Neural progenitor cell (in vitro differentiated cells): ENCODE measurements at regions not wholly inside any gene's neighbourhood (a gene's known extent, or its start where the extent isn't known, plus 50 kb on each side); places are given as distances from the start of the nearest gene placed in this dataset.

Experiments used
- EZH2phosphoT487 ChIP-seq: fragments of 200-600 bp; sonication (generic); IDR thresholded peaks from 2 replicates; pipeline ENCODE4 v1.6.1; 2017; ENCODE audit warnings: antibody characterized with exemption
- TF ChIP-seq, protein P1 (sequence below): fragments of 200-600 bp; sonication (generic); IDR thresholded peaks from 2 replicates; pipeline ENCODE4 v1.5.1; 2017; ENCODE audit warnings: antibody characterized with exemption, mild to moderate bottlenecking

DNA sequence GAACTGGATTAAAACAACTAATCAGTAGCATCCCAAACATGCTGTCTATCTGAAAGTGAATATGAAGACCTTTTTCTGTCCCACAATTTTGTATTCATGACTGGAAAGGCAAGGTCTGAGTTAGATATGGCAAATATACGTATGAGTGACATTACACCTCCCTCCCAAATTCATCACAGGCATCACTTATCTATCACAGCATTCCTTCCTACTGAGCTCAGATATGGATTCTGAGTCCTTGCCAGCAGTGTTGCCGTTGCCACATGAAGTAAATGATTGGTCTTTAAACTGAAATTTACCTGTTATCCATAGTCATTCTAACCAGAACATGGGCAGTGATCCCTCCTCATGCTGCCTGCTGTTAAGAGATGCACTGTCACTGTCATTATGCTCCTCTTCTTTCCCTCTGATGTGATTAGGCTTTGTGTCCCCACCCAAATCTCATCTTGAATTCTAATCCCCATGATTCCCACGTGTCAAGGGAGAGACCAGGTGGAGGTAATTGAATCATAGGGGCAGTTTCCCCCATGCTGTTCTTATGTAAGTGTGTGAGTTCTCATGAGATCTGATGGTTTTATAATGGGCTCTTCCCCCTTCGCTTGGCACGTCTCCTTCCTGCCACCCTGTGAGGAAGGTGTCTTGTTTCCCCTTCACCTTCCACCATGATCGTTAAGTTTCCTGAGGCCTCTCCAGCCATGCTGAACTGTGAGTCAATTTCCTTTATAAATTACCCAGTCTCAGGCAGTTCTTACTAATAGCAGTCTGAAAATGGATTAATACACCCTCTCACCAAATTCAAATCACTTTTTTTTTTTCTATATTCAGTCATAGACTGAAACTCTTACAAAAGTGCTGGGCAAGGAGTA, 288.4 kb downstream of the NUAK1 start:
- TF ChIP-seq, protein P1, sequence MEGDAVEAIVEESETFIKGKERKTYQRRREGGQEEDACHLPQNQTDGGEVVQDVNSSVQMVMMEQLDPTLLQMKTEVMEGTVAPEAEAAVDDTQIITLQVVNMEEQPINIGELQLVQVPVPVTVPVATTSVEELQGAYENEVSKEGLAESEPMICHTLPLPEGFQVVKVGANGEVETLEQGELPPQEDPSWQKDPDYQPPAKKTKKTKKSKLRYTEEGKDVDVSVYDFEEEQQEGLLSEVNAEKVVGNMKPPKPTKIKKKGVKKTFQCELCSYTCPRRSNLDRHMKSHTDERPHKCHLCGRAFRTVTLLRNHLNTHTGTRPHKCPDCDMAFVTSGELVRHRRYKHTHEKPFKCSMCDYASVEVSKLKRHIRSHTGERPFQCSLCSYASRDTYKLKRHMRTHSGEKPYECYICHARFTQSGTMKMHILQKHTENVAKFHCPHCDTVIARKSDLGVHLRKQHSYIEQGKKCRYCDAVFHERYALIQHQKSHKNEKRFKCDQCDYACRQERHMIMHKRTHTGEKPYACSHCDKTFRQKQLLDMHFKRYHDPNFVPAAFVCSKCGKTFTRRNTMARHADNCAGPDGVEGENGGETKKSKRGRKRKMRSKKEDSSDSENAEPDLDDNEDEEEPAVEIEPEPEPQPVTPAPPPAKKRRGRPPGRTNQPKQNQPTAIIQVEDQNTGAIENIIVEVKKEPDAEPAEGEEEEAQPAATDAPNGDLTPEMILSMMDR, result no peak
- no peak for TF ChIP-seq EZH2phosphoT487
